Mesodermal cell (in vitro differentiated cells): ENCODE measurements at regions not wholly inside any gene's neighbourhood (a gene's known extent, or its start where the extent isn't known, plus 50 kb on each side); places are given as distances from the start of the nearest gene placed in this dataset.

Source experiments
- H3K27ac ChIP-seq: 2 replicates; pipeline ENCODE4 v1.7.0; 2013; ENCODE audit warnings: mild to moderate bottlenecking, low read depth, low read length, moderate library complexity; ENCODE audit not compliant: severe bottlenecking
- H3K36me3 ChIP-seq: 2 replicates; pipeline ENCODE4 v1.7.1; 2013; ENCODE audit warnings: mild to moderate bottlenecking, low read length, moderate library complexity; ENCODE audit not compliant: control insufficient read depth, insufficient read depth
- H3K4me1 ChIP-seq: one replicate; pipeline ENCODE4 v1.7.1; 2013; ENCODE audit warnings: mild to moderate bottlenecking, low read length; ENCODE audit not compliant: insufficient read depth, control insufficient read depth, poor library complexity, severe bottlenecking
- H3K4me3 ChIP-seq: 2 replicates; pipeline ENCODE4 v1.7.0; 2013; ENCODE audit warnings: low read length, control low read depth, mild to moderate bottlenecking; ENCODE audit not compliant: insufficient read depth, poor library complexity, severe bottlenecking; ENCODE audit errors: extremely low read depth
- H3K9me3 ChIP-seq: 2 replicates; pipeline ENCODE4 v1.7.1; 2013; ENCODE audit warnings: mild to moderate bottlenecking, low read length, moderate library complexity; ENCODE audit not compliant: control insufficient read depth
- WGBS, 2 experiments: methylation state at CpG; one replicate each; pipeline ENCODE4 v1.1.5; 2013; ENCODE audit warnings: missing lambda C conversion rate in 2 of 2; ENCODE audit not compliant: insufficient coverage in 2 of 2; 5-methylcytosine and 5-hydroxymethylcytosine counted together

- no peaks in the 10 kb centered on the region for H3K36me3 ChIP-seq
- H3K9me3 ChIP-seq: no peaks in the 10 kb centered on the region
- no peak overlapping the region for H3K4me3 ChIP-seq
- H3K4me1 ChIP-seq: peaks cover 14% of the 10 kb centered on the region
- no peak overlapping the region for H3K27ac ChIP-seq
- no CpG with 5 or more reads among the region's 5 CpGs for WGBS, 2 experiments
These were observed 519.1 kb upstream of the ANKRD30A start for GRCh38 chr10:36606234-36606839.

GRCh38 chr10:36604316-36604715 is 521.1 kb upstream of the ANKRD30A start:
- Histone ChIP-seq H3K4me3 (no peak overlapping the region), H3K36me3 (no peaks in the 10 kb centered on the region), H3K4me1 (peaks cover 14% of the 10 kb centered on the region), H3K27ac (no peak overlapping the region), H3K9me3 (no peaks in the 10 kb centered on the region)
- WGBS, 2 experiments: 90 to 100% methylated on average over 1 of the region's 2 CpGs

DNA sequence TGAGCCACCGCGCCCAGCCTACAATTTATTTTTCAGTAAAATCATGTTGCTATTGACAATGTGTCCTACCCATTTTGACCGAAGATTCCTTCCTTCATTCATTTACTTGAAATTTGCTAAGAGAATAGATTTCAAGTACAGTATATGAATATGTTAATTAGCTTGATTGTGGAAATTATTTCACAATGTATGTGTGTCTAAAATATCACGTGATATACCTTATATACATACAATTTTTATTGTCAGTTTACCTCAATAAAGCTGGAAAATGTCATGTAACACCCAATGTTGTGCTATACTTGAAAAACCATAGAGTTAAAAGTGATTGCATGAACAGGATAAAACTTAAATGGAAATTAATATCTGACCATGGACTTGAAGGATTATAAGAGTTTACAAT is 521.7 kb upstream of the ANKRD30A start:
- no CpG with 5 or more reads among the region's 4 CpGs for WGBS, 2 experiments
- H3K27ac ChIP-seq: no peak overlapping the region
- no peaks in the 10 kb centered on the region for H3K36me3 ChIP-seq
- H3K9me3 ChIP-seq: no peaks in the 10 kb centered on the region
- peaks cover 12% of the 10 kb centered on the region for H3K4me1 ChIP-seq
- H3K4me3 ChIP-seq: no peak overlapping the region

DNA sequence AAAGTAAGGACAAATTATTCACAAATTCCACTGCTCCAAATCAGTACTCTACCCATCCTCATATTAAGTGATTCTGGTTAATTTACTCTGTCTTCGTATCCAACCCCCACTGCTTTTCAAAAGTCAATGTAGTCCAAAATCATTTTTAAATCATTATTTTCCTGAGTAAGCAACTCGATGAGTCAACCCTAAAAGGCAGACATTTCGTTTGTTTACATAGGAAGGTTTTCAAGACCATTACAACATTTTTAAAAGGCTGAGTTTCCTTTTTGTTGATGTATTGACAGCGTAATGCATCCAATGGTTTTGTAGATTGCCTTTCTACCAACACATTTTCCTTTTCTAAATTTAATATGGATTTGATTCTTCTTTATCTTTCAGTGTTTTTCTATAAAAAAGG is 523.0 kb upstream of the ANKRD30A start:
- Histone ChIP-seq H3K4me3 (no peak overlapping the region), H3K9me3 (no peaks in the 10 kb centered on the region), H3K36me3 (no peaks in the 10 kb centered on the region), H3K4me1 (peaks cover 9% of the 10 kb centered on the region), H3K27ac (no peak overlapping the region)
- WGBS, 2 experiments: 92 to 100% methylated on average over 1 to 2 of the region's 4 CpGs

- H3K27ac ChIP-seq: no peak overlapping the region
- no peak overlapping the region for H3K4me3 ChIP-seq
- WGBS, 2 experiments: 63 to 87% methylated on average over 2 to 3 of the region's 3 CpGs
These were observed 527.6 kb upstream of the ANKRD30A start for GRCh38 chr10:36597756-36598320.

DNA sequence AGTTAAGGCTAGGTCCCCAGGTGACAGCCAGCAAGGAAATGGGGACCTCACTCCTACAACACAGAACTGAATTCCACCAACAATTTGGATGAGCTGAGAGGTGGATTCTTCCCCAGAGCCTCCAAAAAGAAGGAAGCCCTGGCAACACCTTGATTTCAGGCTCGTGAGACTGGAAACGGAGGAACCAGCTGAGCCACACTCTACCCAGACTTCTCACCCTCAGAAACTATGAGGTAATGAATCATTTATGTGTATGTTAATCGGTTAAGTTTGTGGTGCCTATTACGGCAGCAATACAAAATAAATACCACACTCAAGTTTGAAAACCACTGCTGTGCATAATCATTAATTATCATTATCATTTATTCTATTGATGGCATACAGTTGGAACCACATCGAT is 532.4 kb upstream of the ANKRD30A start:
- no CpG with 5 or more reads among the region's 5 CpGs for WGBS, 2 experiments
- no peaks in the 10 kb centered on the region for H3K4me1 ChIP-seq
- no peaks in the 10 kb centered on the region for H3K36me3 ChIP-seq
- H3K9me3 ChIP-seq: no peaks in the 10 kb centered on the region
- H3K4me3 ChIP-seq: no peak overlapping the region
- no peak overlapping the region for H3K27ac ChIP-seq

More at GRCh38 chr10:36597756-36598320, 527.6 kb upstream of the ANKRD30A start:
- Histone ChIP-seq H3K4me1 (peaks cover 3% of the 10 kb centered on the region), H3K9me3 (no peaks in the 10 kb centered on the region), H3K36me3 (no peaks in the 10 kb centered on the region)

- no peak overlapping the region for H3K27ac ChIP-seq
- no peak overlapping the region for H3K4me3 ChIP-seq
- H3K36me3 ChIP-seq: no peaks in the 10 kb centered on the region
- no peaks in the 10 kb centered on the region for H3K4me1 ChIP-seq
- WGBS, 2 experiments: no CpG with 5 or more reads among the region's 2 CpGs
- H3K9me3 ChIP-seq: no peaks in the 10 kb centered on the region
These were observed 534.0 kb upstream of the ANKRD30A start for GRCh38 chr10:36591436-36591835.

GRCh38 chr10:36583690-36584089 is 541.7 kb upstream of the ANKRD30A start:
- no peaks in the 10 kb centered on the region for H3K4me1 ChIP-seq
- H3K36me3 ChIP-seq: no peaks in the 10 kb centered on the region
- no peak overlapping the region for H3K27ac ChIP-seq
- no peak overlapping the region for H3K4me3 ChIP-seq
- H3K9me3 ChIP-seq: no peaks in the 10 kb centered on the region

GRCh38 chr10:36581237-36581636 is 544.2 kb upstream of the ANKRD30A start:
- Histone ChIP-seq H3K27ac (no peak overlapping the region), H3K36me3 (no peaks in the 10 kb centered on the region), H3K4me3 (no peak overlapping the region), H3K4me1 (no peaks in the 10 kb centered on the region), H3K9me3 (no peaks in the 10 kb centered on the region)
- no CpG with 5 or more reads among the region's 2 CpGs for WGBS, 2 experiments

- H3K27ac ChIP-seq: no peak overlapping the region
- no peaks in the 10 kb centered on the region for H3K4me1 ChIP-seq
- H3K9me3 ChIP-seq: no peaks in the 10 kb centered on the region
- H3K36me3 ChIP-seq: no peaks in the 10 kb centered on the region
- no peak overlapping the region for H3K4me3 ChIP-seq
- WGBS, 2 experiments: 90 to 91% methylated on average over 4 to 5 of the region's 5 CpGs
These were observed 547.1 kb upstream of the ANKRD30A start for GRCh38 chr10:36578306-36578705.

- no CpG with 5 or more reads among the region's 1 CpG for WGBS, 2 experiments
- H3K9me3 ChIP-seq: no peaks in the 10 kb centered on the region
- H3K4me3 ChIP-seq: no peak overlapping the region
- H3K27ac ChIP-seq: no peak overlapping the region
- H3K36me3 ChIP-seq: no peaks in the 10 kb centered on the region
- H3K4me1 ChIP-seq: no peaks in the 10 kb centered on the region
These were observed 548.3 kb upstream of the ANKRD30A start for GRCh38 chr10:36577126-36577525.
